Fibroblast of mammary gland (primary cell): ENCODE measurements at regions not wholly inside any gene's neighbourhood (a gene's known extent, or its start where the extent isn't known, plus 50 kb on each side); places are given as distances from the start of the nearest gene placed in this dataset.
"Not testable (repeated sequence)": the region's sequence is repeated elsewhere in the genome, so short reads cannot be mapped to it uniquely, and the experiment has no call there.

Experiments used
- DNase-seq: peaks from one replicate; pipeline ENCODE4 v3.0.0-alpha.2; 2010; ENCODE audit warnings: low read depth
- H3K4me3 ChIP-seq: 2 replicates; pipeline ENCODE4 v1.5.1; 2011; ENCODE audit warnings: low read depth, mild to moderate bottlenecking, low read length, moderate library complexity; ENCODE audit not compliant: control insufficient read depth
- CTCF ChIP-seq: conservative IDR thresholded peaks from 2 replicates; pipeline ENCODE4 v1.5.1; 2011; ENCODE audit warnings: low read depth, low read length, inconsistent platforms; ENCODE audit not compliant: control insufficient read depth, insufficient read depth

GRCh38 chr3:75232216-75232615 is 431.9 kb upstream of the FRG2C start:
- DNase-seq, result no peak
- TF ChIP-seq CTCF, result no peak

GRCh38 chr3:75235631-75236030 is 428.5 kb upstream of the FRG2C start:
- no peak for DNase-seq
- H3K4me3 ChIP-seq, result no peak overlapping the region
- no peak for TF ChIP-seq CTCF

More at GRCh38 chr3:75232216-75232615, 431.9 kb upstream of the FRG2C start:
- H3K4me3 ChIP-seq, result no peak overlapping the region

- TF ChIP-seq CTCF, result no peak
- no peak for DNase-seq
- no peak overlapping the region for H3K4me3 ChIP-seq
Observed at GRCh38 chr3:75237053-75237452, 427.1 kb upstream of the FRG2C start.

- no peak for DNase-seq
- no peak overlapping the region for H3K4me3 ChIP-seq
- TF ChIP-seq CTCF, result no peak
Observed at GRCh38 chr3:75237477-75237876, 426.7 kb upstream of the FRG2C start.

- DNase-seq, H3K4me3 ChIP-seq: not testable (repeated sequence)
Observed at GRCh38 chr3:75241226-75241962, 422.7 kb upstream of the FRG2C start.

- no peak for TF ChIP-seq CTCF
Observed at GRCh38 chr3:75242012-75242735, 422.0 kb upstream of the FRG2C start.

GRCh38 chr3:75248974-75249373 is 415.2 kb upstream of the FRG2C start:
- no peak for DNase-seq
- H3K4me3 ChIP-seq, result no peak overlapping the region
- no peak for TF ChIP-seq CTCF

More at GRCh38 chr3:75242012-75242735, 422.0 kb upstream of the FRG2C start:
- DNase-seq, result no peak
- no peak overlapping the region for H3K4me3 ChIP-seq
